ENCODE measurements at regions not wholly inside any gene's neighbourhood (a gene's known extent, or its start where the extent isn't known, plus 50 kb on each side); places are given as distances from the start of the nearest gene placed in this dataset.

DNA sequence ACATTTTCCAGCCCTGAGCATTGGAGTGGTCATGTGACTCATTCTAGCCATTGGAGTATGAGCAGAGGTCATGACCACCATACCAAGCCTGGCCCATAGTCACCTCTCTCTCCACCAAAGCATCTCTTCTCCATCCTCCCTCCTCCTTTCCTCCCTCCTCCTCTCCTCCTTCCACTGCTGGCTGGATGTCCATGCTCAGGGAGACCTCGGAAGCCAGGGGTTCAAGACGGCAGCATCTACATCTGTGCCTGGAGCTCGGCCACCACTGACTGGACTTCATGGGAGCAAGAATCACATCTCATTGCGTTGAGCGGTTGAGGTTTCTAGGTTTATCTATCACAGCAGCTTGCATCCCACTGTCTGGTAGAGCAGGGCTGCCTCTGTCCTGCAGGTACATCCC lies 252.4 kb downstream of the NDUFA10 start:
- Histone ChIP-seq H3K9me3 (ENCODE audit: control insufficient read depth, insufficient read depth, low read depth, low read length) (no peaks in the 10 kb centered on the region), H3K36me3 (ENCODE audit: control insufficient read depth in 2 of 2, insufficient read depth in 1 of 2, low read length in 2 of 2) (no peaks in the 10 kb centered on the region), H3K4me3 (ENCODE audit: low read depth, low read length) (no peak overlapping the region), H3K4me1 (ENCODE audit: control insufficient read depth, insufficient read depth, low read length) (no peaks in the 10 kb centered on the region), H3K27ac (ENCODE audit: extremely low read depth, low read depth, low read length) (no peak overlapping the region)
- CTCF ChIA-PET, result no interaction called here
- POLR2A ChIA-PET, result no interaction called here
- TF ChIP-seq MYNN (tag by site-specific recombination; IDR thresholded peaks at IDR 0.05; ENCODE audit: borderline replicate concordance) (no peak), ZNF558 (tag by site-specific recombination; IDR thresholded peaks at IDR 0.05) (no peak), ZNF416 (tag by site-specific recombination; IDR thresholded peaks at IDR 0.05) (no peak), ZNF146 (tag by site-specific recombination; IDR thresholded peaks at IDR 0.05) (no peak), ZNF548 (tag by site-specific recombination; IDR thresholded peaks at IDR 0.05) (no peak), SCRT1 (tag by site-specific recombination; IDR thresholded peaks at IDR 0.05; ENCODE audit: borderline replicate concordance) (no peak), ZNF354C (tag by site-specific recombination; IDR thresholded peaks at IDR 0.05; ENCODE audit: borderline replicate concordance, low read depth) (no peak), ZNF549 (tag by site-specific recombination; IDR thresholded peaks at IDR 0.05) (no peak), ZNF132 (tag by site-specific recombination; IDR thresholded peaks at IDR 0.05; ENCODE audit: borderline replicate concordance) (no peak), ZNF501 (tag by site-specific recombination; IDR thresholded peaks at IDR 0.05) (no peak), ZNF623 (tag by site-specific recombination; IDR thresholded peaks at IDR 0.05) (no peak), ZNF707 (tag by site-specific recombination; IDR thresholded peaks at IDR 0.05) (no peak), SALL2 (tag by site-specific recombination; IDR thresholded peaks at IDR 0.05; ENCODE audit: borderline replicate concordance) (no peak), KLF9 (tag by site-specific recombination; IDR thresholded peaks at IDR 0.05; ENCODE audit: low read depth) (no peak)
- TF ChIP-seq, protein P1, sequence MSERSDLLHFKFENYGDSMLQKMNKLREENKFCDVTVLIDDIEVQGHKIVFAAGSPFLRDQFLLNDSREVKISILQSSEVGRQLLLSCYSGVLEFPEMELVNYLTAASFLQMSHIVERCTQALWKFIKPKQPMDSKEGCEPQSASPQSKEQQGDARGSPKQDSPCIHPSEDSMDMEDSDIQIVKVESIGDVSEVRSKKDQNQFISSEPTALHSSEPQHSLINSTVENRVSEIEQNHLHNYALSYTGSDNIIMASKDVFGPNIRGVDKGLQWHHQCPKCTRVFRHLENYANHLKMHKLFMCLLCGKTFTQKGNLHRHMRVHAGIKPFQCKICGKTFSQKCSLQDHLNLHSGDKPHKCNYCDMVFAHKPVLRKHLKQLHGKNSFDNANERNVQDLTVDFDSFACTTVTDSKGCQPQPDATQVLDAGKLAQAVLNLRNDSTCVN (tag by site-specific recombination; optimal IDR thresholded peaks at IDR 0.05), result no peak
- TF ChIP-seq, protein P2, sequence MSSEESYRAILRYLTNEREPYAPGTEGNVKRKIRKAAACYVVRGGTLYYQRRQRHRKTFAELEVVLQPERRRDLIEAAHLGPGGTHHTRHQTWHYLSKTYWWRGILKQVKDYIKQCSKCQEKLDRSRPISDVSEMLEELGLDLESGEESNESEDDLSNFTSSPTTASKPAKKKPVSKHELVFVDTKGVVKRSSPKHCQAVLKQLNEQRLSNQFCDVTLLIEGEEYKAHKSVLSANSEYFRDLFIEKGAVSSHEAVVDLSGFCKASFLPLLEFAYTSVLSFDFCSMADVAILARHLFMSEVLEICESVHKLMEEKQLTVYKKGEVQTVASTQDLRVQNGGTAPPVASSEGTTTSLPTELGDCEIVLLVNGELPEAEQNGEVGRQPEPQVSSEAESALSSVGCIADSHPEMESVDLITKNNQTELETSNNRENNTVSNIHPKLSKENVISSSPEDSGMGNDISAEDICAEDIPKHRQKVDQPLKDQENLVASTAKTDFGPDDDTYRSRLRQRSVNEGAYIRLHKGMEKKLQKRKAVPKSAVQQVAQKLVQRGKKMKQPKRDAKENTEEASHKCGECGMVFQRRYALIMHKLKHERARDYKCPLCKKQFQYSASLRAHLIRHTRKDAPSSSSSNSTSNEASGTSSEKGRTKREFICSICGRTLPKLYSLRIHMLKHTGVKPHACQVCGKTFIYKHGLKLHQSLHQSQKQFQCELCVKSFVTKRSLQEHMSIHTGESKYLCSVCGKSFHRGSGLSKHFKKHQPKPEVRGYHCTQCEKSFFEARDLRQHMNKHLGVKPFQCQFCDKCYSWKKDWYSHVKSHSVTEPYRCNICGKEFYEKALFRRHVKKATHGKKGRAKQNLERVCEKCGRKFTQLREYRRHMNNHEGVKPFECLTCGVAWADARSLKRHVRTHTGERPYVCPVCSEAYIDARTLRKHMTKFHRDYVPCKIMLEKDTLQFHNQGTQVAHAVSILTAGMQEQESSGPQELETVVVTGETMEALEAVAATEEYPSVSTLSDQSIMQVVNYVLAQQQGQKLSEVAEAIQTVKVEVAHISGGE (tag by site-specific recombination; conservative IDR thresholded peaks at IDR 0.05; ENCODE audit: low read depth), result no peak

DNA sequence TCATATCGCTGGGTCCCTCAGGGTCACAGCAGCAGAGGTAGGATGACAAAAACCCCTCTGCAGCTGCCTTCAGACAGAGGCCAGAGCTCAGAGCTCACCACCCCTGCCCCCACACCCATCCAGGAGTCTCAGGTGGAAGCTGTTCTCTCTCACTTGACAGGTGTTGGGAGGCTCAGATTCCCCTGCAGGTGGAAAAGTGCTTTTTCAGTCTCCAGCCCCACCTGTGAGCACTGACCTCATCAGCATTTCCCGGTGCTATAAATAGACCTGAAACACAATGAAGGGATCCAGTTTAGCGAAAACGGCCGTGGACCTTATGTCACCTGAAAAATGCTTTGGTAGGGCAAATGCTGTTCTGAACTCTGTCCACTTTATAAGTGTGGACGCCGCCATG lies 254.9 kb downstream of the NDUFA10 start:
- H3K27ac ChIP-seq (ENCODE audit: extremely low read depth, low read depth, low read length), result no peak overlapping the region
- no peaks in the 10 kb centered on the region for H3K4me1 ChIP-seq (ENCODE audit: control insufficient read depth, insufficient read depth, low read length)
- ChIA-PET POLR2A (no interaction called here), CTCF (no interaction called here)
- no peaks in the 10 kb centered on the region for H3K9me3 ChIP-seq (ENCODE audit: control insufficient read depth, insufficient read depth, low read depth, low read length)
- no peak overlapping the region for H3K4me3 ChIP-seq (ENCODE audit: low read depth, low read length)
- H3K36me3 ChIP-seq (ENCODE audit: control insufficient read depth in 2 of 2, insufficient read depth in 1 of 2, low read length in 2 of 2), result no peaks in the 10 kb centered on the region
- no peak for TF ChIP-seq ZNF785 (tag by site-specific recombination; IDR thresholded peaks at IDR 0.05)
- TF ChIP-seq ZNF202 (tag by site-specific recombination; IDR thresholded peaks at IDR 0.05; ENCODE audit: borderline replicate concordance), result no peak
- no peak for TF ChIP-seq ZFP69B (tag by site-specific recombination; IDR thresholded peaks at IDR 0.05)
- TF ChIP-seq, protein P3, sequence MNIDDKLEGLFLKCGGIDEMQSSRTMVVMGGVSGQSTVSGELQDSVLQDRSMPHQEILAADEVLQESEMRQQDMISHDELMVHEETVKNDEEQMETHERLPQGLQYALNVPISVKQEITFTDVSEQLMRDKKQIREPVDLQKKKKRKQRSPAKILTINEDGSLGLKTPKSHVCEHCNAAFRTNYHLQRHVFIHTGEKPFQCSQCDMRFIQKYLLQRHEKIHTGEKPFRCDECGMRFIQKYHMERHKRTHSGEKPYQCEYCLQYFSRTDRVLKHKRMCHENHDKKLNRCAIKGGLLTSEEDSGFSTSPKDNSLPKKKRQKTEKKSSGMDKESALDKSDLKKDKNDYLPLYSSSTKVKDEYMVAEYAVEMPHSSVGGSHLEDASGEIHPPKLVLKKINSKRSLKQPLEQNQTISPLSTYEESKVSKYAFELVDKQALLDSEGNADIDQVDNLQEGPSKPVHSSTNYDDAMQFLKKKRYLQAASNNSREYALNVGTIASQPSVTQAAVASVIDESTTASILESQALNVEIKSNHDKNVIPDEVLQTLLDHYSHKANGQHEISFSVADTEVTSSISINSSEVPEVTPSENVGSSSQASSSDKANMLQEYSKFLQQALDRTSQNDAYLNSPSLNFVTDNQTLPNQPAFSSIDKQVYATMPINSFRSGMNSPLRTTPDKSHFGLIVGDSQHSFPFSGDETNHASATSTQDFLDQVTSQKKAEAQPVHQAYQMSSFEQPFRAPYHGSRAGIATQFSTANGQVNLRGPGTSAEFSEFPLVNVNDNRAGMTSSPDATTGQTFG (tag by site-specific recombination; IDR thresholded peaks at IDR 0.05; ENCODE audit: borderline replicate concordance), result no peak
- TF ChIP-seq ZNF837 (tag by site-specific recombination; IDR thresholded peaks at IDR 0.05), result no peak
- TF ChIP-seq ZNF747 (tag by site-specific recombination; IDR thresholded peaks at IDR 0.05), result no peak
- no peak for TF ChIP-seq ZNF366 (tag by site-specific recombination; conservative IDR thresholded peaks at IDR 0.05)
- TF ChIP-seq ZNF24 (tag by site-specific recombination; IDR thresholded peaks at IDR 0.05), result no peak
- TF ChIP-seq ZNF112 (tag by site-specific recombination; IDR thresholded peaks at IDR 0.05), result no peak
- TF ChIP-seq GLIS1 (tag by site-specific recombination; IDR thresholded peaks at IDR 0.05), result no peak
- no peak for TF ChIP-seq ZNF341 (tag by site-specific recombination; IDR thresholded peaks at IDR 0.05; ENCODE audit: low read depth)
- no peak for TF ChIP-seq ZNF510 (tag by site-specific recombination; IDR thresholded peaks at IDR 0.05; ENCODE audit: insufficient replicate concordance)

All from HEK293 (cell line).